Neural progenitor cell (in vitro differentiated cells): ENCODE measurements at regions not wholly inside any gene's neighbourhood (a gene's known extent, or its start where the extent isn't known, plus 50 kb on each side); places are given as distances from the start of the nearest gene placed in this dataset.

ENCODE experiments used
- EZH2 ChIP-seq: fragments of 200-600 bp; sonication (generic); IDR thresholded peaks from 2 replicates; pipeline ENCODE4 v1.6.1; 2017; ENCODE audit warnings: antibody characterized with exemption, mild to moderate bottlenecking, moderate library complexity
- EZH2phosphoT487 ChIP-seq: fragments of 200-600 bp; sonication (generic); IDR thresholded peaks from 2 replicates; pipeline ENCODE4 v1.6.1; 2017; ENCODE audit warnings: antibody characterized with exemption
- TF ChIP-seq, protein P1 (sequence below): fragments of 200-600 bp; sonication (generic); IDR thresholded peaks from 2 replicates; pipeline ENCODE4 v1.5.1; 2017; ENCODE audit warnings: antibody characterized with exemption, mild to moderate bottlenecking

DNA sequence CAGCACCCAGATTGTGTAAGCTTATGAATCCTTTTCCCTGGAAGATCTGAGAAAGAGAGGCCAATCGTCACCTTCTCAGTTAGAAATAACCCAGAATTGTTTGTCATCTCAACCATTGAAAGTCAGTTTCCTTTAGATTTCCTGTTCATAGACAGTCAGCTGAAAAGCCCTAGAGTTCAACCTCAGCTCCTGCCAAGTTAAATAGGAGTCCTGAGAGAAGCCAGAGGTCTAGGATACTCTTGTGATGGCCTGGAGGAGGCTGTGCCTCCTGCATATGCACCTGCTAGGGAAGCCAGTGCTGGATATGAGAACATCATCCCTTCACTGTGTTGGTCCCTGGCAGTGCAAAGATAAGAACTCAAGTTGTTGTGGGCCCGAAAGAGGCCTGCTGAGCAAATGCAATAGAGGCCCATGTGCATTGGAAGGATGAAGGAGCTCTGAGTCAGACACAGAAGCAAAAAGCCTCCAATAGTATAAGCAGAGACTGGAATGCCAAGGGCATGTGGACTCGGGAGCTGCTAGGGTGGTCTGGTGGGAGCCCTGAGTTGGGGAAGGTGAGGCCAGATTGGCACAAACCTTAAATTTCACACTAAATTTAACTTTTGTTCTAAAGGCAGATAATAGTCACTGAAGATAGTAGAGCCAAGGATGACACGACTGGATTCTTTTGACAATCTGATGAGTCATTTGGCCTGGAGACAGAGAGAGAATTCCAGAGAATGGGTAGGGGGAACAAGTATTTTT is 520.9 kb upstream of the CDH5 start:
- TF ChIP-seq, protein P1, sequence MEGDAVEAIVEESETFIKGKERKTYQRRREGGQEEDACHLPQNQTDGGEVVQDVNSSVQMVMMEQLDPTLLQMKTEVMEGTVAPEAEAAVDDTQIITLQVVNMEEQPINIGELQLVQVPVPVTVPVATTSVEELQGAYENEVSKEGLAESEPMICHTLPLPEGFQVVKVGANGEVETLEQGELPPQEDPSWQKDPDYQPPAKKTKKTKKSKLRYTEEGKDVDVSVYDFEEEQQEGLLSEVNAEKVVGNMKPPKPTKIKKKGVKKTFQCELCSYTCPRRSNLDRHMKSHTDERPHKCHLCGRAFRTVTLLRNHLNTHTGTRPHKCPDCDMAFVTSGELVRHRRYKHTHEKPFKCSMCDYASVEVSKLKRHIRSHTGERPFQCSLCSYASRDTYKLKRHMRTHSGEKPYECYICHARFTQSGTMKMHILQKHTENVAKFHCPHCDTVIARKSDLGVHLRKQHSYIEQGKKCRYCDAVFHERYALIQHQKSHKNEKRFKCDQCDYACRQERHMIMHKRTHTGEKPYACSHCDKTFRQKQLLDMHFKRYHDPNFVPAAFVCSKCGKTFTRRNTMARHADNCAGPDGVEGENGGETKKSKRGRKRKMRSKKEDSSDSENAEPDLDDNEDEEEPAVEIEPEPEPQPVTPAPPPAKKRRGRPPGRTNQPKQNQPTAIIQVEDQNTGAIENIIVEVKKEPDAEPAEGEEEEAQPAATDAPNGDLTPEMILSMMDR, result no peak
- no peak for TF ChIP-seq EZH2
- no peak for TF ChIP-seq EZH2phosphoT487
